ENCODE measurements at regions not wholly inside any gene's neighbourhood (a gene's known extent, or its start where the extent isn't known, plus 50 kb on each side); places are given as distances from the start of the nearest gene placed in this dataset.

- Mint-ChIP-seq H3K4me3 (no peak overlapping the region), H3K27me3 (ENCODE audit: low read depth) (no peaks in the 10 kb centered on the region; the same call in 1 of the 2 replicates), H3K36me3 (peaks cover 77% of the 10 kb centered on the region), H3K27ac (no peak overlapping the region), H3K4me1 (no peaks in the 10 kb centered on the region), H3K9me3 (peaks cover 91% of the 10 kb centered on the region)
- DNase-seq (ENCODE audit: low spot score) (no peak), ATAC-seq (no peak)
- TF ChIP-seq USF1 (CRISPR knock-in tag; IDR thresholded peaks at IDR 0.05) (no peak), GABPB1 (CRISPR knock-in tag; IDR thresholded peaks at IDR 0.05) (peak; percentile 56)
- CTCF ChIA-PET: no interaction called here
- POLR2A ChIA-PET: no interaction called here
These were observed 100.3 kb upstream of the CHL1 start for GRCh38 chr3:96259-96658.

GRCh38 chr3:97417-98258 lies 98.9 kb upstream of the CHL1 start:
- TF ChIP-seq ESRRA (CRISPR knock-in tag; IDR thresholded peaks at IDR 0.05; ENCODE audit: borderline replicate concordance): no peak
- TF ChIP-seq GRHL2 (CRISPR knock-in tag; IDR thresholded peaks at IDR 0.05; ENCODE audit: insufficient replicate concordance, severe bottlenecking): no peak
- no peak for TF ChIP-seq CREM (CRISPR knock-in tag; IDR thresholded peaks at IDR 0.05)
- TF ChIP-seq NFYB (CRISPR knock-in tag; conservative IDR thresholded peaks at IDR 0.05; ENCODE audit: low read depth): no peak
- no peak for TF ChIP-seq PRRX2 (CRISPR knock-in tag; IDR thresholded peaks at IDR 0.05)
- no peak for TF ChIP-seq SMAD3 (CRISPR knock-in tag; IDR thresholded peaks at IDR 0.05; ENCODE audit: borderline replicate concordance)
- TF ChIP-seq E2F1 (CRISPR knock-in tag; IDR thresholded peaks at IDR 0.05): no peak
- no peak for TF ChIP-seq GABPB1 (CRISPR knock-in tag; IDR thresholded peaks at IDR 0.05)
- ChIA-PET CTCF (no interaction called here), POLR2A (no interaction called here)
- H3K27ac Mint-ChIP-seq: no peak overlapping the region
- H3K4me3 Mint-ChIP-seq: no peak overlapping the region
- ATAC-seq (no peak), DNase-seq (ENCODE audit: low spot score) (no peak)
- peaks cover 77% of the 10 kb centered on the region for H3K36me3 Mint-ChIP-seq
- peaks cover 92% of the 10 kb centered on the region for H3K9me3 Mint-ChIP-seq
- H3K4me1 Mint-ChIP-seq: no peaks in the 10 kb centered on the region
- no peaks in the 10 kb centered on the region; the same call in 1 of the 2 replicates for H3K27me3 Mint-ChIP-seq (ENCODE audit: low read depth)

GRCh38 chr3:98259-98654 lies 98.3 kb upstream of the CHL1 start:
- CTCF ChIA-PET: no interaction called here
- POLR2A ChIA-PET: no interaction called here
- no peak for TF ChIP-seq ZNF671 (CRISPR knock-in tag; IDR thresholded peaks at IDR 0.05)
- TF ChIP-seq MAX (CRISPR knock-in tag; IDR thresholded peaks at IDR 0.05): no peak
- TF ChIP-seq ETV6 (CRISPR knock-in tag; IDR thresholded peaks at IDR 0.05): no peak
- TF ChIP-seq OVOL2 (CRISPR knock-in tag; IDR thresholded peaks at IDR 0.05; ENCODE audit: borderline replicate concordance): no peak
- no peak for TF ChIP-seq GTF2I (CRISPR knock-in tag; conservative IDR thresholded peaks at IDR 0.05)
- TF ChIP-seq TCF7 (CRISPR knock-in tag; IDR thresholded peaks at IDR 0.05; ENCODE audit: low read depth): no peak
- Mint-ChIP-seq H3K27ac (no peak overlapping the region), H3K36me3 (peaks cover 74% of the 10 kb centered on the region), H3K4me3 (no peak overlapping the region), H3K27me3 (ENCODE audit: low read depth) (no peaks in the 10 kb centered on the region; the same call in 1 of the 2 replicates), H3K4me1 (no peaks in the 10 kb centered on the region), H3K9me3 (peaks cover 87% of the 10 kb centered on the region)
- no peak for DNase-seq (ENCODE audit: low spot score)
- no peak for ATAC-seq

- H3K27me3 Mint-ChIP-seq (ENCODE audit: low read depth): no peaks in the 10 kb centered on the region; the same call in 1 of the 2 replicates
- DNase-seq (ENCODE audit: low spot score) (no peak), ATAC-seq (no peak)
- no peaks in the 10 kb centered on the region for H3K4me1 Mint-ChIP-seq
- H3K36me3 Mint-ChIP-seq: peaks cover 74% of the 10 kb centered on the region
- ChIA-PET POLR2A (no interaction called here), CTCF (no interaction called here)
- no peak overlapping the region for H3K27ac Mint-ChIP-seq
- peaks cover 87% of the 10 kb centered on the region for H3K9me3 Mint-ChIP-seq
- H3K4me3 Mint-ChIP-seq: no peak overlapping the region
- TF ChIP-seq NR3C1 (CRISPR knock-in tag; conservative IDR thresholded peaks at IDR 0.05; ENCODE audit: low read depth) (no peak), ZMAT4 (CRISPR knock-in tag; IDR thresholded peaks at IDR 0.05) (no peak), ZNF121 (CRISPR knock-in tag; IDR thresholded peaks at IDR 0.05) (no peak), NR2C2 (CRISPR knock-in tag; IDR thresholded peaks at IDR 0.05) (no peak), ZNF532 (CRISPR knock-in tag; IDR thresholded peaks at IDR 0.05; ENCODE audit: borderline replicate concordance) (no peak)
These were observed 97.1 kb upstream of the CHL1 start for GRCh38 chr3:99506-99905.
